PC-3 (cell line): ENCODE measurements at regions not wholly inside any gene's neighbourhood (a gene's known extent, or its start where the extent isn't known, plus 50 kb on each side); places are given as distances from the start of the nearest gene placed in this dataset.

ENCODE experiments used
- CTCF ChIP-seq: fragments of 300-600 bp; sonication (generic); conservative IDR thresholded peaks from 2 replicates; pipeline ENCODE4 v1.5.1; 2017; ENCODE audit warnings: antibody characterized with exemption, low read depth, mild to moderate bottlenecking, low read length
- EZH2 ChIP-seq: fragments of 300-600 bp; sonication (generic); IDR thresholded peaks from one replicate; pipeline ENCODE4 v1.6.1; 2017; ENCODE audit warnings: antibody characterized with exemption, mild to moderate bottlenecking, low read length; ENCODE audit not compliant: unreplicated experiment
- EZH2phosphoT487 ChIP-seq: fragments of 300-600 bp; sonication (generic); IDR thresholded peaks from 2 replicates; pipeline ENCODE4 v1.6.1; 2018; ENCODE audit warnings: mild to moderate bottlenecking, antibody characterized with exemption, low read length, borderline replicate concordance

DNA sequence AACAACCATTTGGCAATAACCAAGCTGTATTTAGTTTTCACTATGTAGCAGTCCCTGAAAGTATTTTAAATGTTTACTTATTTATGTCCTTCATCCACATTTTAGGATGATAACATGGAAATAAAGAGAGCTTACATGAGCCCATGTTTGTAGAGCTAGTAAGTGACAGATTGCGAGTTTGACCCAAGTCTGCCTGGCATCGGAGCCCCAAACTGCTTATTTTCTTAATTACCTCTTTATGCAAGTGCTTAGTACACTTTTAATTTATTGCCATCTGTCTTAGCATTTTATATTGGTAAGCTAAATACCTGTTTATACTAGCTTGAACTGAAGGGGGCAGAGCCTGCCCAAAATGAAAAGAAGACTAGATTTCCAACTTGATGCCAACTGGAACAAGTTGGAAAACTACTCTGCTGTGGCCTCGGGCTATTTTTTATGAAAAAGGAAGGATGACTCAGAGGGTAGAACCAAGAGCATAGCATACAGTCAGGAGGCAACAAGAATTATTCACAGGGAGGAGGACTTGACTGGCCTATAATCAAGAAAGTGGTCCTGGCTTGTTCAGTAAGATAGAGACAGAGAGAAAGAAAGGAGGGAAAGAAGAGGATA is 150.2 kb downstream of the NDFIP2 start:
- TF ChIP-seq CTCF (peak; percentile 70), EZH2 (no peak), EZH2phosphoT487 (no peak)
